ENCODE measurements at regions not wholly inside any gene's neighbourhood (a gene's known extent, or its start where the extent isn't known, plus 50 kb on each side); places are given as distances from the start of the nearest gene placed in this dataset.

DNA sequence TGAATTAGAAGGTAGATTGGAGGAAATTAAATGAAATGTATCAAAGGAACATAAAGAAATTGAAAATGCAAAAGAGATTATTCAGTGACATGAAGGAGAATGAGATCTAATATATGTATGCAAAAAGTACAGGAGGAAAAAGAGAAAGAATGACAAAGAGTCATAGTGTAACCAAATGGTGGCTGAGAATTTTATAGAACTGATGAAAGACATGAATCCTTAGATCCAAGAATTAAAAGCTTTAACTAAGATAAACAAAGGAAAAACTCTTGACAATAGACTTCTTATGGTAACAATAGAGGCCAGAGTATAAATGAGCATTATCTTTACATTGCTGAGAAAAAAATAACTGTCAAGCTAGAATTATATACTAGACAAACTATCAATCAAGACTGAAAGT lies 505.4 kb upstream of the CD180 start:
- Histone ChIP-seq H3K27ac (no peak overlapping the region), H3K9me3 (peaks cover 2% of the 10 kb centered on the region; the same call in 1 of the 3 replicates), H3K4me3 (no peak overlapping the region), H3K4me1 (no peaks in the 10 kb centered on the region), H3K4me2 (no peak overlapping the region)
- ChIA-PET POLR2A (no interaction called here), CTCF (no interaction called here)
- DNase-seq (ENCODE audit: low read depth in 1 of 2, low spot score in 1 of 2) = no peak
- FAIRE-seq = no peak
- TF ChIP-seq KDM1A (IDR thresholded peaks at IDR 0.05; ENCODE audit: low read depth) (no peak), MAFK (IDR thresholded peaks at IDR 0.05; ENCODE audit: partially characterized antibody) (no peak), EP300 (IDR thresholded peaks at IDR 0.05) (no peak), NPAS2 (CRISPR knock-in tag; IDR thresholded peaks at IDR 0.05; ENCODE audit: borderline replicate concordance) (no peak), ZC3H11A (IDR thresholded peaks at IDR 0.05) (no peak), NFE2L2 (conservative IDR thresholded peaks at IDR 0.05; ENCODE audit: low read length) (no peak), PHF8 (IDR thresholded peaks at IDR 0.05; ENCODE audit: borderline replicate concordance, low read depth) (no peak)
- ATAC-seq = no peak

DNA sequence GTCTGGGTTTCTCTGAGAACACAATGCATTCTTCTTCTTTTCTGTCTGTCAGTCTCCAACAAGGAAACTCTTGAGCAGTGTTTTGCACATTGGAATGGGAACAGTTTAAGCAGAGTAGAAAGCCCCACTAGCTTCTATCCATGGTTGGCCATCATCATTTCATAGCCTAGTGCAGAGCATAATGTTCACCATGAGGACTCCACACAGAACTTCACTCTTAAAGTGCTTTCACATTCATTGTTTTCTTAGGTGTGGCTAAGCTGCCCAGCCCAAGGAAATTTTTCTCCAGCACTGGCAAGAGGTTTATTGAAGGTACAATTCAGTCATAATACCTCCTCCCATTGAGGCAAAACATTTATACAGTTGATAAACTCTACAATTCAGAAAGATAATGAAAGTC lies 503.0 kb upstream of the CD180 start:
- DNase-seq (ENCODE audit: low read depth in 1 of 2, low spot score in 1 of 2) (no peak), ATAC-seq (no peak), FAIRE-seq (no peak)
- peaks cover 2% of the 10 kb centered on the region; the same call in 1 of the 3 replicates for H3K9me3 ChIP-seq
- ChIA-PET POLR2A (no interaction called here), CTCF (no interaction called here)
- H3K4me3 ChIP-seq = no peak overlapping the region
- no peak overlapping the region for H3K27ac ChIP-seq
- H3K4me2 ChIP-seq = no peak overlapping the region
- no peaks in the 10 kb centered on the region for H3K4me1 ChIP-seq
- TF ChIP-seq HOXA7 (CRISPR knock-in tag; IDR thresholded peaks at IDR 0.05) = no peak
- no peak for TF ChIP-seq CBX2 (IDR thresholded peaks at IDR 0.05; ENCODE audit: borderline replicate concordance, low read depth)
- no peak for TF ChIP-seq HEYL (CRISPR knock-in tag; IDR thresholded peaks at IDR 0.05)
- no peak for TF ChIP-seq PHF8 (IDR thresholded peaks at IDR 0.05; ENCODE audit: borderline replicate concordance, low read depth)
- no peak for TF ChIP-seq ESRRA (IDR thresholded peaks at IDR 0.05; ENCODE audit: borderline replicate concordance, low read length)
- TF ChIP-seq RARB (CRISPR knock-in tag; IDR thresholded peaks at IDR 0.05) = no peak
- TF ChIP-seq, protein P1, sequence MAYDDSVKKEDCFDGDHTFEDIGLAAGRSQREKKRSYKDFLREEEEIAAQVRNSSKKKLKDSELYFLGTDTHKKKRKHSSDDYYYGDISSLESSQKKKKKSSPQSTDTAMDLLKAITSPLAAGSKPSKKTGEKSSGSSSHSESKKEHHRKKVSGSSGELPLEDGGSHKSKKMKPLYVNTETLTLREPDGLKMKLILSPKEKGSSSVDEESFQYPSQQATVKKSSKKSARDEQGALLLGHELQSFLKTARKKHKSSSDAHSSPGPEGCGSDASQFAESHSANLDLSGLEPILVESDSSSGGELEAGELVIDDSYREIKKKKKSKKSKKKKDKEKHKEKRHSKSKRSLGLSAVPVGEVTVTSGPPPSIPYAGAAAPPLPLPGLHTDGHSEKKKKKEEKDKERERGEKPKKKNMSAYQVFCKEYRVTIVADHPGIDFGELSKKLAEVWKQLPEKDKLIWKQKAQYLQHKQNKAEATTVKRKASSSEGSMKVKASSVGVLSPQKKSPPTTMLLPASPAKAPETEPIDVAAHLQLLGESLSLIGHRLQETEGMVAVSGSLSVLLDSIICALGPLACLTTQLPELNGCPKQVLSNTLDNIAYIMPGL (CRISPR knock-in tag; IDR thresholded peaks at IDR 0.05; ENCODE audit: borderline replicate concordance) = no peak
- TF ChIP-seq, protein P2, sequence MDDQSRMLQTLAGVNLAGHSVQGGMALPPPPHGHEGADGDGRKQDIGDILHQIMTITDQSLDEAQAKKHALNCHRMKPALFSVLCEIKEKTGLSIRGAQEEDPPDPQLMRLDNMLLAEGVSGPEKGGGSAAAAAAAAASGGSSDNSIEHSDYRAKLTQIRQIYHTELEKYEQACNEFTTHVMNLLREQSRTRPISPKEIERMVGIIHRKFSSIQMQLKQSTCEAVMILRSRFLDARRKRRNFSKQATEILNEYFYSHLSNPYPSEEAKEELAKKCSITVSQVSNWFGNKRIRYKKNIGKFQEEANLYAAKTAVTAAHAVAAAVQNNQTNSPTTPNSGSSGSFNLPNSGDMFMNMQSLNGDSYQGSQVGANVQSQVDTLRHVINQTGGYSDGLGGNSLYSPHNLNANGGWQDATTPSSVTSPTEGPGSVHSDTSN (IDR thresholded peaks at IDR 0.05) = no peak
- TF ChIP-seq POLR2A (IDR thresholded peaks at IDR 0.05; ENCODE audit: low read length) = no peak
- no peak for TF ChIP-seq ZFP36 (IDR thresholded peaks at IDR 0.05; ENCODE audit: borderline replicate concordance, partially characterized antibody)
- TF ChIP-seq HOXB13 (CRISPR knock-in tag; IDR thresholded peaks at IDR 0.05; ENCODE audit: low read depth) = no peak
- no peak for TF ChIP-seq EP300 (IDR thresholded peaks at IDR 0.05)
- no peak for TF ChIP-seq FOXS1 (CRISPR knock-in tag; IDR thresholded peaks at IDR 0.05)
- no peak for TF ChIP-seq TP53 (CRISPR knock-in tag; IDR thresholded peaks at IDR 0.05)

DNA sequence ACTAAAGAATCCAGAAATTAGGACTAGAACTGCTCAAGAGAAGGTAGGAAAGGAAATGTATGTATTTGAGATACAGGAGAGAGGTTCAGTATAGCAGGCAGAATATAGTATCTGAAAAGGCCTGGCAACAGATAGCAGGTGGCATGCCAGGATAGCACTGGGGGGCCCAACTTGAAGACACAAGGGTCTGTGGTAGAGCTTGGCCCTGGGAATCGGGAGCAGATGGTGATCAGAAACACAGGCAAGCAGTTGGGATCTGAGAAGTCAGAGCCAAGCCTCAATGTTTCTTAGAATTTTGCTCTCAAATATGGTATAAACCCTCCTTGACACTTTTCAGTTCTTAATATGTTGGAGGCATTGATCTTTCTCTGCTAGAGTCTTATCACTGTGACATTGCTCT lies 499.8 kb upstream of the CD180 start:
- FAIRE-seq (no peak), ATAC-seq (no peak), DNase-seq (ENCODE audit: low read depth in 1 of 2, low spot score in 1 of 2) (no peak)
- H3K27ac ChIP-seq = no peak overlapping the region
- no peak overlapping the region for H3K4me3 ChIP-seq
- no peak overlapping the region for H3K4me2 ChIP-seq
- WGBS (ENCODE audit: missing lambda C conversion rate) = 0% methylated on average over 1 of the region's 1 CpG
- TF ChIP-seq, protein P2 (IDR thresholded peaks at IDR 0.05) = no peak
- no peak for TF ChIP-seq EHMT2 (IDR thresholded peaks at IDR 0.05; ENCODE audit: low read depth)
- TF ChIP-seq MAZ (IDR thresholded peaks at IDR 0.05; ENCODE audit: borderline replicate concordance, low read depth, low read length) = no peak
- TF ChIP-seq POLR2A (IDR thresholded peaks at IDR 0.05; ENCODE audit: low read length) = no peak
- TF ChIP-seq ESRRA (IDR thresholded peaks at IDR 0.05; ENCODE audit: borderline replicate concordance, low read length) = no peak
- no peak for TF ChIP-seq NPAS2 (CRISPR knock-in tag; IDR thresholded peaks at IDR 0.05; ENCODE audit: borderline replicate concordance)
- TF ChIP-seq SMC3 (IDR thresholded peaks at IDR 0.05) = no peak
- no peak for TF ChIP-seq PHF8 (IDR thresholded peaks at IDR 0.05; ENCODE audit: borderline replicate concordance, low read depth)
- TF ChIP-seq, protein P3, sequence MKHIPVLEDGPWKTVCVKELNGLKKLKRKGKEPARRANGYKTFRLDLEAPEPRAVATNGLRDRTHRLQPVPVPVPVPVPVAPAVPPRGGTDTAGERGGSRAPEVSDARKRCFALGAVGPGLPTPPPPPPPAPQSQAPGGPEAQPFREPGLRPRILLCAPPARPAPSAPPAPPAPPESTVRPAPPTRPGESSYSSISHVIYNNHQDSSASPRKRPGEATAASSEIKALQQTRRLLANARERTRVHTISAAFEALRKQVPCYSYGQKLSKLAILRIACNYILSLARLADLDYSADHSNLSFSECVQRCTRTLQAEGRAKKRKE (CRISPR knock-in tag; IDR thresholded peaks at IDR 0.05; ENCODE audit: low read depth) = no peak
- no peak for TF ChIP-seq ZC3H11A (IDR thresholded peaks at IDR 0.05)
- TF ChIP-seq RCOR1 (IDR thresholded peaks at IDR 0.05; ENCODE audit: low read depth, low read length) = no peak
- no peak for TF ChIP-seq FOSL2 (IDR thresholded peaks at IDR 0.05)
- TF ChIP-seq FOSL2 (CRISPR knock-in tag; IDR thresholded peaks at IDR 0.05) = no peak
- no peak for TF ChIP-seq HOXB13 (CRISPR knock-in tag; IDR thresholded peaks at IDR 0.05; ENCODE audit: low read depth)
- H3K4me1 ChIP-seq = no peaks in the 10 kb centered on the region
- H3K9me3 ChIP-seq = no peaks in the 10 kb centered on the region
- CTCF ChIA-PET = no interaction called here
- POLR2A ChIA-PET = no interaction called here
